GM19395 (cell line): ENCODE measurements at regions not wholly inside any gene's neighbourhood (a gene's known extent, or its start where the extent isn't known, plus 50 kb on each side); places are given as distances from the start of the nearest gene placed in this dataset.

ENCODE experiments used
- ATAC-seq: cut with Tn5 transposase; IDR thresholded peaks from one replicate; pipeline ENCODE4 v1.9.1; 2021; ENCODE audit warnings: mild to moderate bottlenecking, moderate library complexity; ENCODE audit not compliant: unreplicated experiment

DNA sequence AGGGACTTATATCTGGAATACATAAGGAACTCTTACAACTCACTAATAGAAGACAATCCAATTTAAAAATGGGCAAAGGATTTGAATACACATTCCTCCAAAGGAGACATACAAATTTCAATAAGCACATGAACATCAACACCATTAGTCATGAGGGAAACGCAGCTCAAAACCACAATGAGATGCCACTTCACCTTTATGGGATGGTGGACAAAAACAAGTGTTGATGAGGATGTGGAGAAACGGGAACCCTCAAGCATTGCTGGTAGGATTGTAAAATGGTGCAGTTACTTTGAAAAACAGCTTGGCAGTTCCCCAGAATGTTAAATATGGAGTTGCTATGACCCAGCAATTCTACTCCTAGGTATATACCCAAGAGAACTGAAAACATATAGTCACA is 72.7 kb upstream of the IER5L start:
- no peak for ATAC-seq

DNA sequence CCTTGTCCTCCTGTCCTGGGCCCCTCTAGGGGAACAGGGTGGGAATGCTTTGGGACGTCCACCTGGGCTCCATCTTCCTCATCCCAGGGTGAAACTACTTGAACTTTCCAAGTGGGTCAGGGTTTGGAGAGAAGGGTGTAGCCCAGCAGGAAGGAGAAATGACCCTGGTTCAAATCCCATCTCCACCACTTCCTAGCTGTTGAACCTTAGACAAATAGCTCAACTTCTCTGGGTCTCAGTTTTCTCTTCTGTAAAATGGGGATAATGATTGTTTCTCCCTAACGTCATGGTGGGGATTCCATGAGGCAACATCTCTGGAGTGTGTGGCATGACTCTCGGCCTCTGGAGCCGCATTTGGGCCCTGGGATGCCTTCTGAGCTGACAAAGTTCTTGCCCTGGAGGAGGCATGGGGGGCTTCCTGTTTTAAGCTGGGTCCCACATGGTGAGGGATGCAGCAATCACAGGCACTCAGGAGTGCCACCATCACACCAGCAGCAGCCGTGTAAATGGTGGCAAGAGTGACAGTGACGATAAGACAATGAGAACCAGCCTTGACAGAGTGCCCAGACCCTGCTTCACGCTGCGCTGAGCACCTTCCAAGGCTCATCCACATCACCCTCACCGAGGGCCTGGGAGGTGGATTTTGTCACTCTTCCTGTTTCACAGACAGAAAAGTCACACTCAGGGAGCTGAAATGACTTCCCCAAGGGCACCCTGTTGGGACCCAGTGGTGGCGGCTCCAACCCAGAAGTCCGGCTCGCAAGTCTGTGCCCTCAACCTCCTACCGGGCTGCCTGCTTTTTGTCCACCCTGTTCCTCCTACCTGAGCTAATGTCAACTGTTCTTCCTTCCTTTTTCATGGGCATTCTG is 69.5 kb upstream of the IER5L start:
- no peak for ATAC-seq

DNA sequence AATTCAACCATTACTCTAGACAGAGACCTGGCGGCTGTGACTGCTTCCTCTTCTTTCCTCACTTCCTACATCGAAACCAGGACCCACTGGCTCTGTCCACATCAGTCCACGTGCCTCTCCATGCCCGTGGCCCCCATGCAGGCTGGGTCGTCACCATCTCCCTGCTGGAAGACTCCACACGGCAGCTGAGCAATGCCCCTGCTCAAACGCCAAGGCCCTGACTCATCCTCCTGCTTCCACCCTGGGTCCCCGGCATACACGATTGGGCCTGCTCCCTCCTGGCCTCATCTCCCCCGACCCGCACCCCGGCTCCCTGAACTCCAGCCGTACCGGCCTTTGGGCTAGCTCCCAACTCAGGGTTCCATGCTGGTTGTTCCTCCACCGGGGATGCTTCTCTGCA is 67.2 kb upstream of the IER5L start:
- ATAC-seq: no peak

DNA sequence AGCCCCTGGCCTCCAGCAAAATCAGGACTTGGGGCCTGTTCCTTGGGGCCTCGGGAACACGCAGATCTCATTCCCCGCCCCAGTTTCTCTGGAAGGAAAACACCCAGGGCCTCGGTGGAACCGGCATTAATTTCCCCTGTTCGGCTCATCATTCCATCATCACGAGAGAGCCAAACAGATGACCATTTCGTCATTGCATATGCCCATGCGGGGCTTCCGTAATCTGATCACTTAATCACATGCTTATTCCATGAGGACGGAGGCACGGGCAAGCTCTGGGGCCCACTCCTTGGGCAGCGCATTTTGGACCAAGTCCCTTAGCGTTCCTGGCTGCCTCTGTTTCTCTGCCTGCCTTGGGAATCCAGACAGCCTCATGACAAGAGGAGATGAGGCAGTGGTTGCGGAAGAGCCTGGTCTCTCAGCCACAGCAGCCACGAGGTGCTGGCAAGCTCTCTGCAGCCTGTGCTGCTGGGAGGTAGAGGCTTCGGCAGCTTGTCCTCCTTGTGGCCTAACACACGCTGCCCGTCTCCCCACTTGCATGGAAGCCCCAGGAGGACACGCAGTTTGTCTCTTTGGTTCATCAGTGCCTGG is 65.0 kb upstream of the IER5L start:
- ATAC-seq: no peak

DNA sequence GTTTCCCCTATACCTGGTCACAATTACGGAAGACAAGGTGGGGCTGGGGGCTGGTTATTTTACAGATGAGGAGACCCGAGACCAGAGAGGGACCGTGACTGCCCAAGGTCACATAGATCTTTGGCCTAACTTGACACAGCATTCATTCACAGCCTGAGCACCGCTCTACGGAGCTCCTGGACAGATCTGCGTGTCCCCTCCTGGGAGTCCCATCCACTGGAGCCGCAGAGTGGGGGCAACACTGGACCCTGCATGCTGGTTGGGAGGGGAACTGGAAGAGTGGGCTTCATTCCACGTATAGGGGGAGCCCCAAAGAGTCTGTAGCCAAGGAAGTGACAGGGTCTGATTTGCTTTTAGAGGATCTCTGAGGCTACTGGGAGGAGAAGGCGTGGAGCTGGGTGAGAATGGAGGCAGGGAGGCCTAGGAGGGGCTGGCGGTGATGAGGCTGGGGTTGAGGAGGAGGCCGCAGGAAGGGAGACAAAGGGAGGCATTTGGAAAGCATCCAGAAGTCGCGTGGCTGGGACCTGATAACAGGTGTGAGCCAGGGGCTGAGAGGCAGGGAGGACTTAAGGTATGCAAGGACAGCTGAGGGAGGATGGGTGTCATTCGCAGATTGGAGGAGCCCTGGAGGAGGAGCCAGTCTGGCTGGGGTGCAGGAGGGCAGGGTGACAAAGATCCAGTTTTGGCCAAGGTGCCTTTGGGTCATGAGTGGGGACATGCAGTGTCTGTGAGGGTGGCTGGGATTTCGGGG is 64.3 kb upstream of the IER5L start:
- ATAC-seq: no peak

DNA sequence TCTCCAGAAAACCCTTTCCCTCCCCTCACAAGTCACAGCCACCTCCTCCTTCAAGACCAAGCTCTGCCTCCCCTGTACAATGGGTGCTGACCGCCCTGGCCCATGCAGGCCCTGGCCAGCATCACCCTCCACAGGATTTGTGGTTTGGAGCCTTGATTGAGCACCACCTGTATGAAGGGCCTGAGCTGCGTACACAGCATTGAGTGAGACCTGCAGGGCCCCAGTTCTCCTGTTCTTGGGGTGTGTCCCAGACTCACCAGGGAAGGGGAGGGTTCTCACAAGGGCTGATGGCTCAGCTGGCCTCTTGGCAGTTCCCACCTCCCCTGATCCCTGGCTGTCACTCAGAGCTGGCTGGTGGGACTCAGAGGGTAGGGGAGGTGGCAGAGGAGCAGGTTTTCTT is 63.7 kb upstream of the IER5L start:
- no peak for ATAC-seq

DNA sequence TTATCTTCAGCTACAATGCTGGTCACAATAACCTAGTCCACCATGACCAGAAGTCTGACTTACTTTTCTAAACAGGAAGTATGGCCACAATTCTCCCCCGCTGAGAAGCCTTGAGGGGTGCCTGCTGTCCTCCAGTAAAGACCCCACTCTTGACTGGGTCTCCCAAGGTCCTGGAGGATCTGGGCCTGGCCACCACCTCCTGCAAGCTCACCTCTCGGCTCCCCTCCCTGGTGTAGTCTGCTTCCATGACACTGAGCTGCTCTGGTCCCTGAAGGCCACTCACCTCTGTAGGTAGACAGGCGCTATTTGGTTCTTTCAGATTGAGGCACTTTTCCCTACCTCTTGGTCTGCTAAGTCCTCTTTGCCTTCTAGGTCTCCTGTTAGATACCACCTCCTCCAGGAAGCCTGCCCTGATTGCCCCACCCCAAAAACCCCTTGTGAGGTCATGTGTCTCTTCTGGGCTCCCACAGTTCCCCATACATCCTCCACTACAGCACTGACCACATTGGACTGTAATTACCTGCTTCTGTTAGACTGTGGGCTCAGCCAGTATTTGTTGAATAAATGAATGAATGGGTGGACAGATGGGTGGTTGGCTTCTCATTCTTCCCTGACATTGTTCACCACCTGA is 62.6 kb upstream of the IER5L start:
- no peak for ATAC-seq

DNA sequence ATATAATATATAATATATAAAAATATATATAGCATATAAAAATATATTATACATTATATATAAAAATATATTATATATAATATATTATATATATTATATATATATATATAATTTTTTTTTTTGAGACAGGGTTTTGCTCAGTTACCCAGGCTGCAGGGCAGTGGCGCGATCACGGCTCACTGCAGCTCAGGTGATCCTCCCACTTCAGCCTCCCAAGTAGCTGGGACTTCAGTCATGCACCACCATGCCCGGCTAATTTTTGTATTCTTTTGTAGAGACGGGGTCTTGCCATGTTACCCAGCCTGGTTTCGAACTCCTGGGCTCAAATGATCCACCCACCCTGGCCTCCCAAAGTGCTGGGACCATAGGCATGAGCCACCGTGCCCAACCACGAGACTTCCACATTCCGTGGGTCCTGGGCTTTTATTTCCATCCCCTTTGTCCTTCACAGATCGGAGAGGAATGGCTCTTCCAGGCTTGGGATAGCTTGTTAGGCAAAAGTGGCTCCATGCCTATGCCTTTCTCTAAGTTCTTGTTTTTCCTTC is 62.0 kb upstream of the IER5L start:
- ATAC-seq: no peak

DNA sequence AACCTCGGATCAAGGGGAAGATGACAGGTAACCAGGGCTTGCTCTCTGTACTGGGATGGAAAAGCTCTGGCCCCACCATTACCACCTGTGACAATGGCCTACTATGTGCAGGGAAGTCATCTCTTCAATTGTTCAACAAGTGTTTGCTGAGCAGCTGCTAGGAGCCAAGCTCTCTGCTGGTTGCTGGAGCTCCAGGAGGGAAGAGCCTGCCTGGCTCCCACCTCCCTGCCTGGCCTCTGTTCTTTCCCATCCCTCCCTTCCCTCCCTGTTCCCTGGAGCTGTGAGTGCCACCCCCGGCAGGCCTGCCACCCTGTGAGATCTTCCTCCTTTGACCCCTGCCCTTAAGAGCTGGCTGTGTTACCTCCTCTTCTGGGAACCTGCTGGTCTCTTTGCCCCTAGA is 59.7 kb upstream of the IER5L start:
- ATAC-seq: no peak

DNA sequence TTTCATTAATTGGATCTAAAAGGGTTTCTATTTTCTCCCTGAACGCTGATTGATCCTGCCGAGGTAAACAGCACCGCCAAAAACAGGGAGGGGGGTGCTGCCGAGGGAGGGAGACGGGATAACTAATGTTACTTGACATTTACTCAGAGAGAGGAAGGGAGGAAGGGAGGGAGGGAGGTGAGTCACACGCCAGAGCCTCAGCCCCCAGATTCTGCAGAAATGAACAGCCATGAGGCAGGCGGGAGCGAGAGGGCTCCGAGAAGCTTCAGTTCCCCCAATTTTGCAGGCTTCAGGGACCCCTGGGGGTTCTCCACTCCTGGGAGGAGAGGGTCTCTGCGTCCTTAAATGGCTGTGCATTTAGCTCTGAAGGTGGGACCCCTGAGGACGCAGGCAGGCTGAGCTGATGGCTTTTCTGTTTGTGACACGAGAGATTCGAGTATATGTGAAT is 59.1 kb upstream of the IER5L start:
- no peak for ATAC-seq

DNA sequence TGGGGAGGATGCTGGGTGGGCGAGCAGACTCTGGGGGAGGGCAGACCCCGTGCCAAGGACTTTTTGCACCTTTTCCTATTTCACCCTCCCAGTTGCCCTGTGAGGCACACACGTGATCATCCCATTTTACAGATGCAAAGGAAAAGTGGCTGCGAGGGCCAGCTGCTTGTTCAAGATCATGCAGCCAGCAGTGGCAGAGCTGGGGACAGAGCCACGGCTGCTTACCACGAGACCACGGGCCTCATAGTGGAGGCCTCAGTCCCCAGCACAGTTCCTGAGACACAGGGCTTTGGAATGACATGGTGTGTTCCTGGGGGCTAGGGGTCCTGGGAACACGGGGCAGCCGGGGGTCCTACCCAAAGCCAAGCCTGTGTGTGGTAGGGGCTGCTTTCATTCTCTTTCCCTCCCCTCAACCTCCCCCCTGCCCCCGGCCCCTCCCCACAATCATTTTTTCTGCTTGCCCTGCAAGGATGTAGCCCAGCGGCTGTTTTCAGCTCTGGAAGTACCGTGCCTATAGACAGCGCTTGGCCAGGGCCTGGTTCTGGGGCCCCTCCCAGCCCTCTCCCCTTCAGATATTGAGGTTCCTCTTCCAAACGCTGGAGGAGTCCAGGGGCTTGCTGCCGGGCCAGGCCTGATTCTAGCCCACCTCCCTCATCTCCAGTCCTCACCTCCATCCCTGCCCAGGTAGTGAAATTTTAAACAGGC is 58.5 kb upstream of the IER5L start:
- ATAC-seq: no peak

DNA sequence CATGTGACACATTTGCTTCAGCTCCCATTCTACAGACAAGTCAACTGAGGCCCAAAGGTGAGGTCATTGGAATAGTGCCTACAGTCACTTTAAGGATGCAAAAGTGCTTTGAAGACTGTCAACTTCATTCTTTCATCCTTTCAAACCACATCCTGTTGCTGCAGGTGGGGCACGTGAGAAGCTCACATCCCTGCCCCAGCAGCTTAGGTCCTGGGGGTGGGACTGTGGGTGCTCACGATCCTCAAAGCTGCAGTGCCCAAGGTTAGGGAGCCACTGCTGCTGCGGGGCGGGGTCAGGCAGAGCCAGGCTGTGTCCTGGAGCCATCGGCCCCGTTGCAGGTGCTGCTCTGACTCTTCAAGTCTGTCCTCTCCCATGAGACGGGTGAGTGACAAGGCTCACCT is 57.9 kb upstream of the IER5L start:
- no peak for ATAC-seq

DNA sequence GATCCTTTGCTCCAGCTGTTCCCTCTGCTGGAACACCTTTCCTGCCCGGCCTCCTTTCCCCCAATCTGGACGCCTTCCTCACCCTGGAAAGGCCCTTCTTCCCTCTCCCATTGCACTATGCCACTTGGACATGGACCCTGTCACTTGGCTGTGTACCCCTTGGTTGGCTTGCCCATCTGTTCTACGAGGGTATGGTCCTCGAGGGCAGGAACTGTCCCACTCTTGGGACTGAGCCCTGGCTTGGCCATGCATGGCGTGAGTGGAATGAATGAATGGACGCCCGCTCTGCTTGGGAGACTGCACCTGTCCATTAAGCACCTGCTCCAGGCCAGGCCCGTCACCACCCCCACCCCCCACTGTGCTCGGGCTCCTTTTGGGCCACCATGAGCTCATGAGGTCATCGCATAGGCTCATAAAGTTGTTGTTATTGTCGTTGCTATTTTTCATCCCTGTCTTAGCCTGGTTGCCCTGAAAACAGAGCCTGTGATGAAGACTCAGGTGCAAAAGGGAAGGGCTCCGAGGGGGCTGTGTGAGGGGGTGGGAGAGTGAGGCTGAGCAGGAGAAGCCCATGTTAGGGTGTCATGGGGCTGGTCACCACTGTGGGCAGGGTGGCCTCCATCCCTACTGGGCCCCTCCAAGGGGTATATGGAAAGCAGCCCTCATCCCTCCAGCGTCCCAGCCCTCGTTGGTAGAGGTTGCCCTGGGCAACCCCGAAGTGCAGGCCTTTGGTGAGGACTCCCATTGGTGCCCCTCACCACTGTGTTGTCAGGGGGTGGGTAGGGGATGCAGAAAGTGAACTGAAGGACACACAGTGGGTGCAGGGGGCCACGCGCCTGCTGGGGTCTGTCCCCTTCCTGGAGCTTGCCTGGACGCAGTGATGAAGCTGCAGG is 57.2 kb upstream of the IER5L start:
- ATAC-seq: no peak

DNA sequence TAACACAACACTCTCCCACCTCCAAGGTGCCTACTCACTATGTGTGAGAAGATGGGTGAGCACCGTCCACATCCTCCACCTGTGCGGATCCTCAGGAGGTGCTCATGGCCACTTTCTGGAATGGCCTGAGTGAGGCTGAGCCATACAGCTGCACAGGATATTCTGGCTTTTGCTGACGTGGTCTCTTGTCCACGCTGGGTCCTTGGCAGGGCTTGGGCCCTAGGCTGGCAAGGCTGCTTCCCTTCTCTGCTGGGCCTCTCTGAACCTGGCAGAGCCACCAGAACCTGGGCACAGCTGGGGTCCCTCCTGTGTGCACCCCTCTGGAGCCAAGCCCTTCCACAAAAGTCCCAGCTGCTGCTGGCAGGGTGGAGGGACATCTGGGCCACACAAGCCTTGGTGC is 56.4 kb upstream of the IER5L start:
- ATAC-seq: no peak

DNA sequence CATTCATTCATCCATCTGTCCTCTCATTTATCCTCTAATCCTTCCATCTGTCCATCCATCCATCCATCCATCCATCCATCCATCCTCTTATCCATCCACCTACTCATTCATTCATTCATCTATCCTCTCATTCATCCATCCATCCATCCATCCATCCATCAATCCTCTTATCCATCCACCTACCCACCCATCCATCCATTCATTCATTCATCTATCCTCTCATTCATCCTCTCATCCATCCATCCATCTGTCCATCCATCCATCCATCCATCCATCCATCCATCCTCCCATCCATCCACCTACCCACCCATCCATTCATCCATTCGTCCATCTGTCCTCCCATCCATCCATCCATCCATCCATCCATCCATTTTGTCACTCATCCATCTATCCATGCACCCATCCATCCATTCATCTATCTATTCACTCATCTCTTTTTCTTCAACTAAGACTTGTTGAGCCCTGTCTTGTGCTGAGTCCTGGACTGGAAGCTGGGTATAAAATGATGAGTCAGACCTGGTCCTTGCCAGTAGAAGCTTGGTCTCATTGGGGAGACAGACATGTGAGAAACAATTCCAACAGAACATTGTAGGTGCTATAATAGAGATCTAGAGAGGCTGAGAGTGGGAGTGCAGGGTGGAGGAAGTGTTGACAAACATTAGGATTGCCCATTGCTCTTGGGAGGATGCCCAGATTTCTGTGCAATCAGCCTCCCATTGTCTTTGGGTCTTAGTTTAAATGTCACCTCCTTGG is 55.0 kb upstream of the IER5L start:
- ATAC-seq: no peak

DNA sequence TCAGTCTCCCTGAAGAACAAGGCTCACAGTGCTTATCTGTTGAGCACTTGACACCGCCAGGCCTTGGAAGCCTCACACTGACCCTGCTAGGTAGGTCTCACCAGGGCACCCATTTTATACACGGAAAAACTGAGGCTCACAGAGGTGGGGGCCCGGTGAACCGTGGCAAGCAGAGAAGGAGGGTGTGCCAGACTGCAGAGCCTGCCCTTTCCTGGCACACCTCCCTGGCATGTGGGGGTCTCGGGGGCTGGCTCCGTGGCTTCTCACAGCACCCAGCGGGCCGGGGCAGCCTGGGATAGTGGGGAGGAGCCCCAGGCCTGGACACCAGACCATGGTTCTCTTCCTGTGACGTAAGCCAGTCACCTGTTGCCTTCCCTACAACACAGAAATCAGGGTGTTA is 53.7 kb upstream of the IER5L start:
- ATAC-seq: no peak

DNA sequence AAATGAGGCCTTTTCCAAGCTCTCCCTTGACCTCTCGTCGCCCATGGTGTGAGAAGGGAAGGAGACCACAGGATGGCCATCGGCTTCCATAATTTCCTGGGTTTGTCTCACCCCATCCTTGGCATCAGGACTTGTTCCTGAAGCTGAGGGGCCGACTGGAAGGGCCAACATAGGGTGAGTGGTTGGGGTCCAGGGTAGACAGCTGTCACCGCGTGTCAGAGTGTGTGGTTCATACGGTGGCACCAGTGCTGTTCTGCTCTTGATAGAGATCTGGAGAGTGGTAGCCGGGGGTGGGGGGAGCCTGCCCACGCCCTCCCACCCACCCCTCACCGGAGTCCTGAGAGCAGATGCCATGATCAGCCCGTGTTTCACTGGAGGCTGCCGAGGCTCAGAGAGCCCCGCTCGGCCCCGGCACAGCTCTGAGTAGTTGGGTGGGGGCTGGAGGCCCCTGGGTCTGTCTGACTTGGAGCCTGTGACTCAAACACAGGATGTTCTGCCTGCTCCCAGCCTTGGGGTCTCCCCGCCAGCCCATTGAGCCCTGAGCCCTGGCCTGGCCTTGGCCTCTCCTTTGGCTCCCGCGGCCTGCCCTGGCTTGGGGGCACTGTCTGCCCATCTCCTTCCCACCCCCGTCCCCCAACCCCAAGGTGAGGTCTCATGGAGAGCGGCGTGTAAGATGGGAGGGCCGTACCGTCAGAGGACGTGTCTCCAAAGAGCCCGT is 53.1 kb upstream of the IER5L start:
- no peak for ATAC-seq

DNA sequence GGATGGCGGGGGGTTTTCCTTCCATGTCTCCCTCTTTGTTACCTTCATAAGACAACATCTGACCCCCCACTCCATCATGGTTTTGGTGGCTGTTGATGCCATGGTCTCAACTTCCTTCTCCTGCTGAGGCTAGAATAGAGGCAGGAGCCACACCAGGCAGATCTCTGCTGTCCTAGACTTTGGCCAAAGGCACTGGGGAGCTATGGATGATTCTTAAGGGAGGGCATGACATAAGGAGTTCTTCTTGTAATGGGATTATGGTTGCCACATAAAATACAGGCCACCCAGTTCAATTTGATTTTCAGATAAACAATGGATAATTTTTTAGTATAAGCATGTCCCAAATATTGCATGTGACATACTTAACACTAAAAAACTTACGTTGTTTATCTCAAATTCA is 52.2 kb upstream of the IER5L start:
- no peak for ATAC-seq
